Gastroesophageal sphincter (tissue), 3 donors: ENCODE measurements at regions not wholly inside any gene's neighbourhood (a gene's known extent, or its start where the extent isn't known, plus 50 kb on each side); places are given as distances from the start of the nearest gene placed in this dataset.

ENCODE experiments used
- CTCF ChIP-seq, 4 experiments: fragments of 200-600 bp in 2 of 4; fragments of 450-650 bp in 2 of 4; sonication (generic) in 1 of 4; IDR thresholded peaks; one replicate each; pipeline ENCODE4 v1.5.1; 2017 to 2019; ENCODE audit warnings: antibody characterized with exemption in 4 of 4, mild to moderate bottlenecking in 2 of 4, moderate library complexity in 2 of 4
- EP300 ChIP-seq: sonication (generic); formaldehyde crosslinking; IDR thresholded peaks from one replicate; pipeline ENCODE4 v1.6.1; 2017; ENCODE audit warnings: antibody characterized with exemption, mild to moderate bottlenecking
- POLR2AphosphoS5 ChIP-seq: sonication (generic); formaldehyde crosslinking; IDR thresholded peaks from one replicate; pipeline ENCODE4 v1.6.1; 2017; ENCODE audit warnings: antibody characterized with exemption

GRCh38 chr1:81391125-81391828 is 409.5 kb upstream of the ADGRL2 start:
- no peak for TF ChIP-seq CTCF (IDR thresholded peaks at IDR 0.05)
- no peak for TF ChIP-seq POLR2AphosphoS5
- TF ChIP-seq EP300: no peak
